ENCODE measurements at regions not wholly inside any gene's neighbourhood (a gene's known extent, or its start where the extent isn't known, plus 50 kb on each side); places are given as distances from the start of the nearest gene placed in this dataset.
"Not testable (repeated sequence)": the region's sequence is repeated elsewhere in the genome, so short reads cannot be mapped to it uniquely, and the experiment has no call there.

DNA sequence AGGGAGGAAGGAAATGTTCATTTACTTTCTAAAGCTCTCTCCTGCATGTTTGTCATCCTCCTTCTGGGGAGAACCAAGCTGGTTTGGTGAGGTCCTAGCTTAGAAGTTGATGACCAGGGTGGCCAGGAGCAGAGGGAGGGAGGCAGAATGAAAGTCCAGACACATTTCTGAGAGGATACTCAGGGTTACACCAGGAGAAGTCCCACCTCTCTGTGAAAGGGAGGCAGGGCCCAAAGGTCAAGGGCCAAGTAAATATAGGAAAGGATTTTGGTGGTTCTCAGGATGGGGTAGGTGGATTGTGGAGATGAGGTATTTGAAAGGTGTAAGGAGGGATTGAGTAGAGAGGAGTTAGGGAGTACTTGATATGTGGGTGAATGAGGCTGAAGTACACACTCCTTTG lies 58.0 kb upstream of the FBXO11 start:
- TF ChIP-seq, protein P1, sequence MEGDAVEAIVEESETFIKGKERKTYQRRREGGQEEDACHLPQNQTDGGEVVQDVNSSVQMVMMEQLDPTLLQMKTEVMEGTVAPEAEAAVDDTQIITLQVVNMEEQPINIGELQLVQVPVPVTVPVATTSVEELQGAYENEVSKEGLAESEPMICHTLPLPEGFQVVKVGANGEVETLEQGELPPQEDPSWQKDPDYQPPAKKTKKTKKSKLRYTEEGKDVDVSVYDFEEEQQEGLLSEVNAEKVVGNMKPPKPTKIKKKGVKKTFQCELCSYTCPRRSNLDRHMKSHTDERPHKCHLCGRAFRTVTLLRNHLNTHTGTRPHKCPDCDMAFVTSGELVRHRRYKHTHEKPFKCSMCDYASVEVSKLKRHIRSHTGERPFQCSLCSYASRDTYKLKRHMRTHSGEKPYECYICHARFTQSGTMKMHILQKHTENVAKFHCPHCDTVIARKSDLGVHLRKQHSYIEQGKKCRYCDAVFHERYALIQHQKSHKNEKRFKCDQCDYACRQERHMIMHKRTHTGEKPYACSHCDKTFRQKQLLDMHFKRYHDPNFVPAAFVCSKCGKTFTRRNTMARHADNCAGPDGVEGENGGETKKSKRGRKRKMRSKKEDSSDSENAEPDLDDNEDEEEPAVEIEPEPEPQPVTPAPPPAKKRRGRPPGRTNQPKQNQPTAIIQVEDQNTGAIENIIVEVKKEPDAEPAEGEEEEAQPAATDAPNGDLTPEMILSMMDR (IDR thresholded peaks at IDR 0.05; ENCODE audit: unreplicated experiment) = no peak
- Mint-ChIP-seq H3K27me3 (ENCODE audit: insufficient read depth, unreplicated experiment) (peaks cover 36% of the 10 kb centered on the region), H3K9me3 (ENCODE audit: unreplicated experiment) (no peaks in the 10 kb centered on the region), H3K4me3 (ENCODE audit: unreplicated experiment) (no peak overlapping the region), H3K4me1 (ENCODE audit: insufficient read depth, unreplicated experiment) (no peaks in the 10 kb centered on the region), H3K27ac (ENCODE audit: low read depth, unreplicated experiment) (no peak overlapping the region), H3K36me3 (ENCODE audit: insufficient read depth, unreplicated experiment) (no peaks in the 10 kb centered on the region)
- no TSS peak for BruUV-seq (replicated peaks)
- intact Hi-C loops (cut with micrococcal nuclease) = no loop called here
- ChIA-PET POLR2A (interaction anchor here (1.1 kb wide), 1 partner anchor 41 kb away, joined by 3 read pairs; no protein-coding TSS in a partner anchor), CTCF (interaction anchor here (0.6 kb wide), 2 partner anchors 63 to 107 kb away, joined by 3 read pairs; no protein-coding TSS in a partner anchor)
- no peak for DNase-seq (ENCODE audit: unreplicated experiment)

DNA sequence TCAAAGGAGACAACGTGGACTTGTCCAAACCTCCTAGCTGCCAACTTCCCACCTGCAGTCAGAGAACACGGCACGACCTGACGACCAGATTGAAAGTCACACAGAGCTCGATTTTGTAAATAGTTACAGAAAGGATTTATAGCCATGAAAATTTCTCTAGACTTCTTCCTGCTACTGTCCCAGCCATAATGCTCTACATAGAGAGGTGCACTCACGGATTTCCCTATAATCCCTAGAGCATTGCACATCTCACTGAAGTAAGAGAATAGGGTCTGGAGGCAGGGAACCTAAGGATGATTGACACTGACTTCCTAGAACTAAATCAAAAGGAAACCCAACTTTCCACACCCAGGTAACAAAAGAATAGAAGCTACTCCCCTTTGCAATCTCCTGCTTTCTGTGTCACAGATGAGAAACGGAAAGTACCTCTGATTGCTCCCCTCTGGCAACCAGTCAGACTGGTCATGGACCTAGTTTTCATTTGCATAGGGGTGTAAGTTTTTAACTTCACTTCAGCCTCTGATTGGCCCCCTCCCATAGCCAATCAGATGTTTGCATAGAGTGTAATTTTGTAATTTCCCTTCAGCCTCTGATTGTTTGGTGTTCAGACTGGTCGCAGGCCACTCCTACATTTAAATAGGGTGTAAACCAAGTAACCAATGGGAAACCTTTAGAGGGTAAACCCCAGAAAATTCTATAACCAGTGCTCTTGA lies 58.6 kb upstream of the FBXO11 start:
- H3K27me3 Mint-ChIP-seq (ENCODE audit: insufficient read depth, unreplicated experiment) = peaks cover 30% of the 10 kb centered on the region
- DNase-seq (ENCODE audit: unreplicated experiment) = peak; percentile 27
- H3K9me3 Mint-ChIP-seq (ENCODE audit: unreplicated experiment) = no peaks in the 10 kb centered on the region
- no peaks in the 10 kb centered on the region for H3K4me1 Mint-ChIP-seq (ENCODE audit: insufficient read depth, unreplicated experiment)
- POLR2A ChIA-PET = no interaction called here
- no peaks in the 10 kb centered on the region for H3K36me3 Mint-ChIP-seq (ENCODE audit: insufficient read depth, unreplicated experiment)
- BruUV-seq (replicated peaks) = no TSS peak
- no peak overlapping the region for H3K4me3 Mint-ChIP-seq (ENCODE audit: unreplicated experiment)
- H3K27ac Mint-ChIP-seq (ENCODE audit: low read depth, unreplicated experiment) = no peak overlapping the region
- CTCF ChIA-PET = interaction anchor here (0.6 kb wide), 2 partner anchors 63 to 108 kb away, joined by 3 read pairs; no protein-coding TSS in a partner anchor
- TF ChIP-seq, protein P1 (IDR thresholded peaks at IDR 0.05; ENCODE audit: unreplicated experiment) = no peak
- intact Hi-C loops (cut with micrococcal nuclease) = no loop called here

DNA sequence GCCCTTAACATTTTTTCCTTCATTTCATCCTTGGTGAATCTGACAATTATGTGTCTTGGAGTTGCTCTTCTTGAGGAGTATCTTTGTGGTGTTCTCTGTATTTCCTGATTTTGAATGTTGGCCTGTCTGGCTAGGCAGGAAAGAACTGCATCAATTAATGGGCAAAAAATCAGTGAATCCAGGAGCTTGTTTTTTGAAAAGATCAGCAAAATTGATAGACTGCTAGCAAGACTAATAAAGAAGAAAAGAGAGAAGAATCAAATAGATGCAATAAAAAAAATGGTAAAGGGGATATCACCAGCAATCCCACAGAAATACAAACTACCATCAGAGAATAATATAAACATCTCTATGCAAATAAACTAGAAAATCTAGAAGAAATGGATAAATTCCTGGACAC lies 70.4 kb upstream of the FBXO11 start:
- peaks cover 11% of the 10 kb centered on the region for H3K27me3 Mint-ChIP-seq (ENCODE audit: insufficient read depth, unreplicated experiment)
- H3K4me1 Mint-ChIP-seq (ENCODE audit: insufficient read depth, unreplicated experiment); H3K9me3 Mint-ChIP-seq (ENCODE audit: unreplicated experiment); BruUV-seq (replicated peaks); POLR2A ChIA-PET; H3K36me3 Mint-ChIP-seq (ENCODE audit: insufficient read depth, unreplicated experiment); DNase-seq (ENCODE audit: unreplicated experiment); CTCF ChIA-PET; H3K4me3 Mint-ChIP-seq (ENCODE audit: unreplicated experiment); H3K27ac Mint-ChIP-seq (ENCODE audit: low read depth, unreplicated experiment); intact Hi-C loops (cut with micrococcal nuclease): not testable (repeated sequence)

DNA sequence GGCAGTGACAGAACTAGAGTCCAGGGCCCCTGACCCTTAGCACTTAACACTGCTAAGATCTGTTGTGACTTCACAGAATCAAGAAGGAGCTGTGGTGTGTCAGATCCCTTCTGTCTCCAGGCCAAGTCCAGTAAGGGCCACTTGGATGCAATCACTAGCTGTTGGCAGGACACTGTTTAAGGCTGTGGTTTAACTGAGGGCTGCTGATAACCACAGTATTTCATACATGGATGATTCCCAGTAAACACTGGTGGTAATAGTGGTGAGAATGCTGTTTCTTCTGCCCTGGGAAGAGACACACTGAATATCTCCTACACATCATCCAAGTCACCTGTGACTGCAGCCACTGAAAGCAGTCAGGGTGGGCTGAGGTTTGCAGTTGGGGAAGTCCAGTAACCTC lies 77.7 kb upstream of the FBXO11 start:
- Mint-ChIP-seq H3K27me3 (ENCODE audit: insufficient read depth, unreplicated experiment) (no peaks in the 10 kb centered on the region), H3K4me1 (ENCODE audit: insufficient read depth, unreplicated experiment) (no peaks in the 10 kb centered on the region), H3K27ac (ENCODE audit: low read depth, unreplicated experiment) (no peak overlapping the region), H3K36me3 (ENCODE audit: insufficient read depth, unreplicated experiment) (no peaks in the 10 kb centered on the region), H3K9me3 (ENCODE audit: unreplicated experiment) (no peaks in the 10 kb centered on the region), H3K4me3 (ENCODE audit: unreplicated experiment) (no peak overlapping the region)
- BruUV-seq (replicated peaks) = no TSS peak
- CTCF ChIA-PET = no interaction called here
- TF ChIP-seq, protein P1 (IDR thresholded peaks at IDR 0.05; ENCODE audit: unreplicated experiment) = no peak
- POLR2A ChIA-PET = no interaction called here
- intact Hi-C loops (cut with micrococcal nuclease) = no loop called here
- DNase-seq (ENCODE audit: unreplicated experiment) = no peak

Data from MCF 10A (cell line).